Mucosa of descending colon (tissue), 3 donors: ENCODE measurements at regions not wholly inside any gene's neighbourhood (a gene's known extent, or its start where the extent isn't known, plus 50 kb on each side); places are given as distances from the start of the nearest gene placed in this dataset.

Source experiments
- ATAC-seq: fragments of 200-7000 bp; cut with Tn5 transposase; one replicate; pipeline ENCODE4 v1.9.1; 2020; ENCODE audit warnings: mild to moderate bottlenecking, moderate library complexity
- DNase-seq, 3 donors: peaks; one replicate each; pipeline ENCODE4 v3.0.0-alpha.2; 2020
- H3K36me3 ChIP-seq: fragments of 200-600 bp; one replicate; pipeline ENCODE4 v1.8.0; 2021; ENCODE audit warnings: low read depth, mild to moderate bottlenecking
- H3K4me1 ChIP-seq: fragments of 200-600 bp; one replicate; pipeline ENCODE4 v1.8.0; 2021; ENCODE audit warnings: low read depth, mild to moderate bottlenecking
- H3K4me3 ChIP-seq: fragments of 200-600 bp; one replicate; pipeline ENCODE4 v1.8.0; 2021; ENCODE audit warnings: mild to moderate bottlenecking
- H3K9me3 ChIP-seq: fragments of 200-600 bp; one replicate; pipeline ENCODE4 v1.8.0; 2021; ENCODE audit warnings: mild to moderate bottlenecking
- CTCF ChIP-seq: fragments of 200-600 bp; IDR thresholded peaks from one replicate; pipeline ENCODE4 v1.8.0; 2022; ENCODE audit warnings: antibody characterized with exemption, mild to moderate bottlenecking
- intact Hi-C, 2 donors: fragments of 100-400 bp; cut with DNase I in 1 of 2; cut with micrococcal nuclease in 1 of 2; formaldehyde crosslinking; loops; one replicate each; pipeline versions ENCODE4 v1.11.0 to v1.11.1; 2022; cut with DNase I, micrococcal nuclease
- donor health status: DM: no; HTN: no; CAD: no; lungs with moderate emphysema.
- donor health status: DM: no; HTN: no; CAD: no.
- donor health status: DM: no; HTN: yes; CAD: no.

GRCh38 chr1:67586596-67586995, 98.4 kb upstream of the GADD45A start:
- no peak for DNase-seq
- intact Hi-C loops: no loop called here
- Histone ChIP-seq H3K4me3 (no peak overlapping the region), H3K4me1 (no peaks in the 10 kb centered on the region), H3K9me3 (no peaks in the 10 kb centered on the region), H3K36me3 (no peaks in the 10 kb centered on the region)
- no peak for TF ChIP-seq CTCF
- no peak for ATAC-seq

GRCh38 chr1:67588178-67588855, 96.7 kb upstream of the GADD45A start:
- H3K4me1 ChIP-seq: no peaks in the 10 kb centered on the region
- DNase-seq (no peak), ATAC-seq (no peak)
- TF ChIP-seq CTCF: no peak
- H3K36me3 ChIP-seq: no peaks in the 10 kb centered on the region
- intact Hi-C loops: no loop called here
- H3K9me3 ChIP-seq: no peaks in the 10 kb centered on the region
- H3K4me3 ChIP-seq: no peak overlapping the region

- Histone ChIP-seq H3K4me3 (no peak overlapping the region), H3K36me3 (no peaks in the 10 kb centered on the region), H3K4me1 (no peaks in the 10 kb centered on the region), H3K9me3 (no peaks in the 10 kb centered on the region)
- DNase-seq (no peak), ATAC-seq (no peak)
- TF ChIP-seq CTCF: no peak
- intact Hi-C loops: no loop called here
Measured at GRCh38 chr1:67589519-67590233, 95.3 kb upstream of the GADD45A start.

- H3K4me1 ChIP-seq: no peaks in the 10 kb centered on the region
- H3K9me3 ChIP-seq: no peaks in the 10 kb centered on the region
- ATAC-seq (no peak), DNase-seq (no peak)
- H3K4me3 ChIP-seq: no peak overlapping the region
- no peak for TF ChIP-seq CTCF
- no peaks in the 10 kb centered on the region for H3K36me3 ChIP-seq
- intact Hi-C loops: no loop called here
Measured at GRCh38 chr1:67590329-67590728, 94.7 kb upstream of the GADD45A start.

GRCh38 chr1:67594764-67595163, 90.2 kb upstream of the GADD45A start:
- intact Hi-C loops: no loop called here
- H3K4me3 ChIP-seq: no peak overlapping the region
- ATAC-seq: no peak
- DNase-seq: no peak
- no peaks in the 10 kb centered on the region for H3K4me1 ChIP-seq
- no peaks in the 10 kb centered on the region for H3K36me3 ChIP-seq
- no peak for TF ChIP-seq CTCF
- H3K9me3 ChIP-seq: no peaks in the 10 kb centered on the region
